ENCODE measurements at regions not wholly inside any gene's neighbourhood (a gene's known extent, or its start where the extent isn't known, plus 50 kb on each side); places are given as distances from the start of the nearest gene placed in this dataset.

GRCh38 chr1:157272729-157273524 is 134.7 kb upstream of the ETV3 start:
- Mint-ChIP-seq H3K4me1 (ENCODE audit: low read depth) (peaks cover 11% of the 10 kb centered on the region), H3K9me3 (ENCODE audit: low read depth) (no peaks in the 10 kb centered on the region), H3K27ac (no peak overlapping the region), H3K36me3 (ENCODE audit: insufficient read depth) (no peaks in the 10 kb centered on the region), H3K27me3 (no peaks in the 10 kb centered on the region), H3K4me3 (ENCODE audit: low read depth) (no peak overlapping the region)
- no peak for TF ChIP-seq CTCF (IDR thresholded peaks at IDR 0.05; ENCODE audit: unreplicated experiment)
- DNase-seq (ENCODE audit: low spot score, unreplicated experiment), result no peak

GRCh38 chr1:157272264-157272663 is 134.1 kb upstream of the ETV3 start:
- TF ChIP-seq CTCF (IDR thresholded peaks at IDR 0.05; ENCODE audit: unreplicated experiment), result no peak
- no peak overlapping the region for H3K27ac Mint-ChIP-seq
- no peaks in the 10 kb centered on the region for H3K9me3 Mint-ChIP-seq (ENCODE audit: low read depth)
- H3K27me3 Mint-ChIP-seq, result no peaks in the 10 kb centered on the region
- H3K36me3 Mint-ChIP-seq (ENCODE audit: insufficient read depth), result no peaks in the 10 kb centered on the region
- H3K4me1 Mint-ChIP-seq (ENCODE audit: low read depth), result peaks cover 13% of the 10 kb centered on the region
- no peak for DNase-seq (ENCODE audit: low spot score, unreplicated experiment)
- no peak overlapping the region for H3K4me3 Mint-ChIP-seq (ENCODE audit: low read depth)

- no peak for DNase-seq (ENCODE audit: low spot score, unreplicated experiment)
- no peak for TF ChIP-seq CTCF (IDR thresholded peaks at IDR 0.05; ENCODE audit: unreplicated experiment)
- no peak overlapping the region for H3K4me3 Mint-ChIP-seq (ENCODE audit: low read depth)
These were observed 132.6 kb upstream of the ETV3 start for GRCh38 chr1:157270705-157271274.

GRCh38 chr1:157269656-157270375 is 131.6 kb upstream of the ETV3 start:
- no peak for TF ChIP-seq CTCF (IDR thresholded peaks at IDR 0.05; ENCODE audit: unreplicated experiment)
- no peaks in the 10 kb centered on the region for H3K9me3 Mint-ChIP-seq (ENCODE audit: low read depth)
- no peaks in the 10 kb centered on the region for H3K27me3 Mint-ChIP-seq
- H3K4me1 Mint-ChIP-seq (ENCODE audit: low read depth), result peaks cover 16% of the 10 kb centered on the region
- no peaks in the 10 kb centered on the region for H3K36me3 Mint-ChIP-seq (ENCODE audit: insufficient read depth)
- no peak overlapping the region for H3K27ac Mint-ChIP-seq
- no peak overlapping the region for H3K4me3 Mint-ChIP-seq (ENCODE audit: low read depth)
- DNase-seq (ENCODE audit: low spot score, unreplicated experiment), result no peak

More at GRCh38 chr1:157270705-157271274, 132.6 kb upstream of the ETV3 start:
- no peaks in the 10 kb centered on the region for H3K9me3 Mint-ChIP-seq (ENCODE audit: low read depth)
- peaks cover 16% of the 10 kb centered on the region for H3K4me1 Mint-ChIP-seq (ENCODE audit: low read depth)
- H3K27me3 Mint-ChIP-seq, result no peaks in the 10 kb centered on the region
- H3K36me3 Mint-ChIP-seq (ENCODE audit: insufficient read depth), result no peaks in the 10 kb centered on the region
- H3K27ac Mint-ChIP-seq, result no peak overlapping the region

GRCh38 chr1:157262891-157263290 is 124.7 kb upstream of the ETV3 start:
- H3K9me3 Mint-ChIP-seq (ENCODE audit: low read depth), result peaks cover 9% of the 10 kb centered on the region
- no peak for TF ChIP-seq CTCF (IDR thresholded peaks at IDR 0.05; ENCODE audit: unreplicated experiment)
- peaks cover 4% of the 10 kb centered on the region for H3K36me3 Mint-ChIP-seq (ENCODE audit: insufficient read depth)
- no peak overlapping the region for H3K27ac Mint-ChIP-seq
- DNase-seq (ENCODE audit: low spot score, unreplicated experiment), result no peak
- no peaks in the 10 kb centered on the region for H3K27me3 Mint-ChIP-seq
- H3K4me1 Mint-ChIP-seq (ENCODE audit: low read depth), result peaks cover 10% of the 10 kb centered on the region
- H3K4me3 Mint-ChIP-seq (ENCODE audit: low read depth), result no peak overlapping the region

All from progenitor cell of endocrine pancreas (in vitro differentiated cells).